ENCODE measurements at regions not wholly inside any gene's neighbourhood (a gene's known extent, or its start where the extent isn't known, plus 50 kb on each side); places are given as distances from the start of the nearest gene placed in this dataset.

- BruUV-seq (replicated peaks) = no TSS peak
- TF ChIP-seq, protein P1, sequence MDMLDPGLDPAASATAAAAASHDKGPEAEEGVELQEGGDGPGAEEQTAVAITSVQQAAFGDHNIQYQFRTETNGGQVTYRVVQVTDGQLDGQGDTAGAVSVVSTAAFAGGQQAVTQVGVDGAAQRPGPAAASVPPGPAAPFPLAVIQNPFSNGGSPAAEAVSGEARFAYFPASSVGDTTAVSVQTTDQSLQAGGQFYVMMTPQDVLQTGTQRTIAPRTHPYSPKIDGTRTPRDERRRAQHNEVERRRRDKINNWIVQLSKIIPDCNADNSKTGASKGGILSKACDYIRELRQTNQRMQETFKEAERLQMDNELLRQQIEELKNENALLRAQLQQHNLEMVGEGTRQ (IDR thresholded peaks at IDR 0.05; ENCODE audit: low read depth, low read length) = no peak
- TF ChIP-seq BHLHE40 (IDR thresholded peaks at IDR 0.05; ENCODE audit: low read depth, low read length) (no peak), SMC3 (IDR thresholded peaks at IDR 0.05; ENCODE audit: low read depth, low read length) (no peak), FOS (IDR thresholded peaks at IDR 0.05; ENCODE audit: low read depth, low read length) (no peak), NFE2L2 (IDR thresholded peaks at IDR 0.05; ENCODE audit: low read depth, low read length) (no peak)
- H4K91ac ChIP-seq (ENCODE audit: insufficient read depth, low read depth, low read length) = no peak overlapping the region
These were observed 606.7 kb upstream of the EEF2KMT start for GRCh38 chr16:5704271-5704670.

More at GRCh38 chr16:5704271-5704670, 606.7 kb upstream of the EEF2KMT start:
- H3K36me3 ChIP-seq (ENCODE audit: control insufficient read depth, insufficient read depth, low read length) = no peaks in the 10 kb centered on the region
- in situ Hi-C loops (cut with MboI; ENCODE audit: low sequenced_read_pairs) (no loop called here), dilution Hi-C loops (cut with HindIII; ENCODE audit: low sequenced_read_pairs, unreplicated experiment) (no loop called here), intact Hi-C loops (cut with micrococcal nuclease) (no loop called here)
- ChIA-PET POLR2A (ENCODE audit: unreplicated experiment) (no interaction called here), CTCF (no interaction called here)
- H2AK5ac ChIP-seq (ENCODE audit: low read depth, low read length) = no peak overlapping the region
- no peak overlapping the region for H3K23ac ChIP-seq (ENCODE audit: low read depth, low read length)
- no peak overlapping the region for H3K4me3 ChIP-seq (ENCODE audit: insufficient read depth, low read depth, low read length)
- H3K27me3 ChIP-seq (ENCODE audit: control insufficient read depth, insufficient read depth, low read length) = no peaks in the 10 kb centered on the region
- no peak overlapping the region for H2BK20ac ChIP-seq (ENCODE audit: low read depth, low read length)
- no peak overlapping the region for H2AFZ ChIP-seq (replicated peaks; ENCODE audit: low read length, poor library complexity)
- peaks cover 19% of the 10 kb centered on the region for H3K9me3 ChIP-seq (ENCODE audit: control insufficient read depth, insufficient read depth, low read length)
- no peak overlapping the region for H3K56ac ChIP-seq (ENCODE audit: extremely low read depth, insufficient read depth, low read length)
- H3K4me2 ChIP-seq (ENCODE audit: low read depth, low read length) = no peak overlapping the region
- no peak overlapping the region for H4K5ac ChIP-seq (ENCODE audit: low read depth, low read length)
- H3K9ac ChIP-seq (ENCODE audit: low read depth, low read length) = no peak overlapping the region
- H2BK15ac ChIP-seq (ENCODE audit: low read depth, low read length) = no peak overlapping the region
- H4K8ac ChIP-seq (ENCODE audit: low read depth in 2 of 2, low read length in 2 of 2) = no peak overlapping the region
- no peak overlapping the region for H2AK9ac ChIP-seq (replicated peaks; ENCODE audit: low read depth, low read length, poor library complexity)
- H3K9me1 ChIP-seq (ENCODE audit: insufficient read depth, low read length) = no peaks in the 10 kb centered on the region
- no peak overlapping the region for H2BK120ac ChIP-seq (ENCODE audit: low read depth, low read length)
- H4K20me1 ChIP-seq (ENCODE audit: insufficient read depth, low read length) = no peaks in the 10 kb centered on the region
- no peak overlapping the region for H2BK5ac ChIP-seq (ENCODE audit: low read depth, low read length, poor library complexity, severe bottlenecking)
- no peak for DNase-seq
- no peak overlapping the region for H3K4ac ChIP-seq (ENCODE audit: low read depth, low read length)
- no peak overlapping the region for H3K14ac ChIP-seq (replicated peaks; ENCODE audit: low read depth, low read length)
- no peak overlapping the region for H3K18ac ChIP-seq (ENCODE audit: low read depth, low read length)
- H3K79me1 ChIP-seq (ENCODE audit: low read depth in 1 of 2, low read length in 2 of 2) = no peaks in the 10 kb centered on the region
- H3K27ac ChIP-seq (ENCODE audit: insufficient read depth, low read length) = no peak overlapping the region
- WGBS, 2 experiments (ENCODE audit: extremely low coverage in 2 of 2, insufficient read length in 1 of 2) = no CpG with 5 or more reads among the region's 4 CpGs
- no peaks in the 10 kb centered on the region for H3K4me1 ChIP-seq (ENCODE audit: control insufficient read depth, insufficient read depth, low read length)
- ATAC-seq (ENCODE audit: low read depth) = no peak
